ENCODE measurements at regions not wholly inside any gene's neighbourhood (a gene's known extent, or its start where the extent isn't known, plus 50 kb on each side); places are given as distances from the start of the nearest gene placed in this dataset.
"Not testable (repeated sequence)": the region's sequence is repeated elsewhere in the genome, so short reads cannot be mapped to it uniquely, and the experiment has no call there.

DNA sequence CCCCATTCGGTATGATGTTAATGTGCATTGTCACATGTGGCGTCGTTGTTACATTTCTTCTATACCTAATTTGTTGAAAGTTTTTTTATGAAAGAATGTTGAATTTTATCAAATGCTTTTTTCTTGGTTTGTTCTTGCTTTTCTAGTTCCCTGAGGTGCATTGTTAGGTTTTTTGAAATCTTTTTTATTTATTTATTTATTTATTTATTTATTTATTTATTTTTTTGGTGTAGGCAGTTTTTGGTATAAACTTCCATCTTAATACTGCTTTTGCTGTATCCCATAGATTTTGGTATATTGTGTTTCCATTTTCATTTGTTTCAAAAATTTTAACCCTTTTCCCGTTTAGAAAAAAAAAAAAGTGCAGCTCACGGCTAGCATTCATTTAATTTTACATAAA lies 121.1 kb upstream of the HMGA2 start:
- H3K4me3 ChIP-seq (ENCODE audit: low read depth, low read length), result no peak overlapping the region
- no peak for DNase-seq (ENCODE audit: low read depth)

DNA sequence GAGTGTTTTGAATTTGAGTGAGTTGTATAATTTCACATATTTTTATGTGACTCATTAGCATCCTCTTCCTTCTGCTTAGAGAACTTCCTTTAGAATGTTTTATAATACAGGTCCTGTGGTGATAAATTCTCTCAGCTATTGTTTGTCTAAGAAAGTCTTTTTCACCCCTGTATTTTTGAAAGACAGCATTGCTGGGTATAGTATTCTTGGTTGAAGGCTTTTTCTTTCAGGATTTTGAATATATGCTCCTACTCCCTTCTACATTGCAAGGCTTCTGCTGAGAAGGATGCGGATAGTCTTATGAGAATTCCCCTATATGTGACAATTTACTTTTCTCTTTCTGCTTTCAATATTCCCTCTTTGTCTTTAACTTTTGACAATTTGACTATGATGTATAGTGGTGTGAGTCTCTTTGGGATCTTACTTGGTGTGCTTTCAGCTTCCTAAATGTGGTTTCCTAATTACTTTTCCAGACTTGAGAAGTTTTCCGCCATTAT lies 118.9 kb upstream of the HMGA2 start:
- no peak for DNase-seq (ENCODE audit: low read depth)
- H3K4me3 ChIP-seq (ENCODE audit: low read depth, low read length), result no peak overlapping the region

GRCh38 chr12:65707051-65707450 lies 117.2 kb upstream of the HMGA2 start:
- no peak overlapping the region for H3K4me3 ChIP-seq (ENCODE audit: low read depth, low read length)
- no peak for DNase-seq (ENCODE audit: low read depth)

DNA sequence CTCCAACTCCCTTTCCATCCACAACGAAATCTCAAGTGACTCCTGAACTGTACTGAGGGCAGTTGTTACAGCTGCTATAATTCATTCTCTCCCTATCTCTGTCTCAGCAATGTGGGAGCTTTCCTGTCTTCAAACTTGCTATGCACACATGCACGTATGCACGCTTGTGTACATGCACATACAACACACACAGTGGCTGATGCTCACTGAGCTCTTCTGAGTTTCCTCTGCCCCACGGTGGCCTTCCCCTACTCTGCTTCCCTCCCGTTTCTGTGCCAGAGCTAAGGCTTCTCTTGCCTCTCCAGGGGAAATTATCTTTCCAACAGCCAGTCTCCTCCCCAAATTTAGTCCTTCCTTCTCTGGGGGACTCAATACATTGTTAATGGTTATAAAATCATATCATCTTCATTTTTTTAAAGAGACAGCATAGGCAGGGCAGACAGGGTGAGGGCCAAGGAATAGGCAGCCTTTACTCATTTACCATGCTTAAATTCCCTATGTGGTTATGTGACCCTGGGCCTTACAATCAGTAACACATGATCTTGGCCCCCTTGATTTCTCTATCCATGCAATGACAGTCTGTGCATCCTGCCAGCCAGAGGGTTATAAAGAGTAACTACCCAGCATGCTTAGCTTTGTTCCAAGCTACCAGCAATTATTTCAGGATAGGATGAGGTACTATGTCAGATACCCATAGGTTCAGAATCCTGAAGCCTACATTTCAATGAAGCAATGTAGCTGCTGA lies 111.9 kb upstream of the HMGA2 start:
- no peak for DNase-seq (ENCODE audit: low read depth)
- no peak overlapping the region for H3K4me3 ChIP-seq (ENCODE audit: low read depth, low read length)

DNA sequence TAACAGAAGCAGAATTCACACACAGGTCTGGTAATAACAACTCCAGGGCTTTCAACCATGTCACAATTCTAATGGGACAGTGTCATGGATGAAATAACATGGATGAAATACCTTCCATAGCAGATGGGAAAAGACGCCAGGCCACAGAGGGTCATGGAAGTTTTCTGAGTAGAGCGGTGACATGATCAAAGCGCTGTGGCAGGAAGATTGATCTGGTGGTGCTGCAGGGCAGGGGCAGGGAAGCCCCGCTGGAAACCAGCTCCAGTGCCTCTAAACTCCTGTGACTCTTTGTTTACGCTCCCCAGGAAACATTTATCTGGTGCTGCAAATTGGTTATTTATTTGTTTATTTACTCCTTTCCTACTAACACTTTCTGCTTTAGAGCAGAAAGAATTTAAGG lies 108.3 kb upstream of the HMGA2 start:
- H3K4me3 ChIP-seq (ENCODE audit: low read depth, low read length), result no peak overlapping the region
- no peak for DNase-seq (ENCODE audit: low read depth)

DNA sequence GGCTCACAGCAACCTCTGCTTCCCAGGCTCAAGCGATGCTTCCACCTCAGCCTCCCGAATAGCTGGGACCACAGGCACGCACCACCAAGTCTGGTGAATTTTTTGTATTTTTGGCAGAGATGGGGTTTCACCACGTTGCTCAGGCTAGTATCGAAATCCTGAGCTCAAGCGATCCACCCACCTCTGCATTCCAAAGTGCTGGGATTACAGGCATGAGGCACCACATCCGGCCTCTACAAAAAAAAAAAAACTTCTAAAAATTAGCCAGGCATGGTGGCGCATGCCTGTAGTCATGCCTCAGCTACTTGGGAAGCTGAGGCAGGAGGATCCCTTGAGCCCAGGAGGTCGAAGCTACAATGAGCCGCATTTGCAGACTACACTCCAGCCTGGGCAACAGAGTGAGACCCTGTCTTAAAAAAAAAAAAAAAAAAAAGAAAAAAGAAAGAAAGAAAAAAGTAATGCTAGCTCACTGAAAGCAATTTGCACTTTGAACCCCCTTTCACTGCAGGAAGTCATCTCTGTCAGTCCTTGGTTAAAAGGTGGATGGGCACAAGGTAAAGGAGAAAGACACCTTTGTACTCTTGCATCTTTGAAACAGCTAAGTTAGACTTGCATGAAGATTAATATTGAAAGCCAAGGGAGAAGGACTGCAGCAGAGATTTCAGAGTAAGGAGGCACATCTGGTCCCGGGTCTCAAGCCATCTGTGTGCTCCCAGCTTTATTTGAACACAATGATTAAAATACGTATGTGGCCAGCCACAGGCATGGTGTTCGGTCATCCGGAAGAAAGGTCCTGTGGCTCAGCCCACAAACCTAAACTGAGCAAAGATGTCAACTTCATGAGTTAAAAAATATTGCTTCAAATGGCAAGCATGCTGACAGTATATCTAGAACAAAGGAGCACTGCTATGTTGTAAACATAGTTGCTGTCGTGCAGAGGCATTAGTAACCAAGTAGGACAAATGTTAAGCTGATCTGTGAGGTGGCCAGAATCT lies 103.8 kb upstream of the HMGA2 start:
- peak; percentile 45 for DNase-seq (ENCODE audit: low read depth)
- H3K4me3 ChIP-seq (ENCODE audit: low read depth, low read length), result no peak overlapping the region

DNA sequence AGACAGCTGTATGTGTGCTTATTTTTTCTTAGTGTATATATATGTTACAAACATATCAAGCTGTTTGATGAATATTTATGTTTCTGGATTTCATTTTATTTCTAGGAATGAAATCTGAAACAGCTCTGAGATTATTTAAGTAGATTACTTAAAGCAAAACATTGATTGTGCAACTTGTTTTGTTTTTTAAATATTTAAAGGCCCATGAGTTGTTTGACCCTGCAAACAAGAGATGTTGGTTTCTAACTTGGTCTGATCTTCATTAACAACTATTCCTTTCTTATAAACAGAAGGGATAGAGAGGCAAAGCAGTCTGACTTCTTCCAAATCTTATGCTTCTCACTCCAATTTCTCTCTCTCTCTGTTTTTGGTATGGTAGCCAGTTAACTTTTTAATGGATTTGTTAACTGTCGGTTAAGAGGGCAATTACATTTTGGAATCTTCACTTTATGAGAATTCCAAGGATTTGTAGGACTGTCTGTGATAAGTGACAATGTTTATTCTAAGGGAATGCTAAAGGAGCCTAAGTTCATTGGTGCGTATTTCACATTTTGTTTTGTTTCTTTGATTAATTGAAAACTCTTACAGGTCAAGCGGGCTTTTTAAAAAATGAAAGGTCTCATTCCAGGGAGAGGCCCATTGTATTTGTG lies 102.6 kb upstream of the HMGA2 start:
- no peak overlapping the region for H3K4me3 ChIP-seq (ENCODE audit: low read depth, low read length)
- DNase-seq (ENCODE audit: low read depth), result no peak

DNA sequence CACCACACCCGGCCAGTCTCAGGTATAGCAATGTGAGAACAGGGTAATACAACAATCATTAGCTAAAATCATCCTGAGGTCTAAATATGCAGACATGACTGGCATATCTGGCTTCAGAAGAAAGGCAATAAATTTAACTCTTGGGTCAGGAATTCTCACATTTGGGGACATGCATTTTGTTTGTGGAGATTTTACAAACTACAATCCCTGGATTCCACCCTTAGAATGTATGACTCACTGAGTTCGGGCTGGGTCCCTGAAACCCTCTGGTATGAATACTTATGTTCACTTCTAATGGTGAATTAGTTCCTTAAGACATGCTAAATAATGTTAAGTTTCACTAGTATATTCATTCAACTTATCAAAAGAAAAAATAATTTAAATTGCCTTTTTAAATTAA lies 98.9 kb upstream of the HMGA2 start:
- H3K4me3 ChIP-seq (ENCODE audit: low read depth, low read length), result no peak overlapping the region

DNA sequence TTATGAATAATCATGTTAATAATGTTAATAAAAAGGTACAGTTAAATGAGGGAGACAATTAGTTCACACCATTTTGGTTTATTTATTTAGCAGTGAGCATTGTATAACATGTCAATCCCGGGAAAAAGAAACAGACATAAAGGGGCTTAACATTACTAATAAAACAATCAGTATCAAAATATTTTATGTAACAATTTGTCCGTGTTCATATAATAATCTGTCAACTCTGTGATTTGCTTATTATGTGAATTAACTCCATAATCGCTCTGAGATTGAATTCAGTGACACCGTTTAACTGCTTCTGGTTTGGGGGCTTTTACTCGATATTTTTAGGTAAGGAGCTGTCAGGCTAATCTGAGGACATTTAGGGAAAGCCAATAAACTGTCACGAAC lies 95.8 kb upstream of the HMGA2 start:
- peak overlapping the region; percentile 66 for H3K4me3 ChIP-seq (ENCODE audit: low read depth, low read length)
- no peak for DNase-seq (ENCODE audit: low read depth)

More for the DNA sequence above, 98.9 kb upstream of the HMGA2 start:
- DNase-seq (ENCODE audit: low read depth), result no peak

- peak overlapping the region; percentile 66 for H3K4me3 ChIP-seq (ENCODE audit: low read depth, low read length)
- DNase-seq (ENCODE audit: low read depth), result no peak
Measured at GRCh38 chr12:65728848-65729793, 95.2 kb upstream of the HMGA2 start.

DNA sequence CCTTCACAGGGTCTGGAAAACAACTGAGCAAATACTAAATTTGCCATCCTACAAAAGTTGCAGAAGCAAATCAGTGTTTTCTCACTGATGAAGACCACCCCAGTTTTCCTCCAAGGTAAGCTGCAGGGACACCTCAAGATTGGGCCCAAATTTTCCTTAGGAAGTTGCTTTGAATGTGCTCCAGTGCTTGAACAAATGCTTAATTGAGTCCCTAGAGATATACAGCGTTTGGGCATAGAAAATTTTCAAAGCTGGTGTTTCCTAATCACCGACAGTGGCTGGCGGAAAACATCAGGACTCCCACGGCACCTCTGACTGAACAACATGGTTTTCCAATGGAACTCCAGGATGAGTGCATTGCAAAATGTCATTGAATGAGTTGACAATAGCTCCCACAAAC lies 92.5 kb upstream of the HMGA2 start:
- no peak for DNase-seq (ENCODE audit: low read depth)
- H3K4me3 ChIP-seq (ENCODE audit: low read depth, low read length), result no peak overlapping the region

- not testable (repeated sequence) for H3K4me3 ChIP-seq (ENCODE audit: low read depth, low read length); DNase-seq (ENCODE audit: low read depth)
Measured at GRCh38 chr12:65733643-65734042, 90.6 kb upstream of the HMGA2 start.

GRCh38 chr12:65734226-65734625 lies 90.1 kb upstream of the HMGA2 start:
- H3K4me3 ChIP-seq (ENCODE audit: low read depth, low read length), result no peak overlapping the region
- DNase-seq (ENCODE audit: low read depth), result no peak

DNA sequence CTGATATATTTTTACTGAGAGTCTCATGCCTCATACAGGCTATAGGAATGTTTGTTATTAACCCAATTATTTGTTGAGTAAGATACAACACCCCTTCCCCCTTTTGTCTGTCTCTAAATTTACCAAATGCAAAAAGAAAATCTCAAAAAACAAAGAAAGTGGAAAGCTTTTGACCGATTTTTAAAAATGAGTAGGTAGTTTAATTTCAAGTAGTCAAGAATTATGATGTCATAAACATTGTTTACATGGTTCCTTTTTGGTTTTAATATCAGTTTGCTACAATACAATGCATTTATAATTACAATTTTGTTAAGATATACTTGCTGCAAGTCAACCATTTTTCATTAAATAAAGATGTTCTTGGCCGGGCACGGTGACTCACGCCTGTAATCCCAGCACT lies 84.7 kb upstream of the HMGA2 start:
- no peak for DNase-seq (ENCODE audit: low read depth)
- H3K4me3 ChIP-seq (ENCODE audit: low read depth, low read length), result no peak overlapping the region

GRCh38 chr12:65740506-65740872 lies 83.8 kb upstream of the HMGA2 start:
- DNase-seq (ENCODE audit: low read depth), result no peak
- H3K4me3 ChIP-seq (ENCODE audit: low read depth, low read length), result peak overlapping the region; percentile 77

DNA sequence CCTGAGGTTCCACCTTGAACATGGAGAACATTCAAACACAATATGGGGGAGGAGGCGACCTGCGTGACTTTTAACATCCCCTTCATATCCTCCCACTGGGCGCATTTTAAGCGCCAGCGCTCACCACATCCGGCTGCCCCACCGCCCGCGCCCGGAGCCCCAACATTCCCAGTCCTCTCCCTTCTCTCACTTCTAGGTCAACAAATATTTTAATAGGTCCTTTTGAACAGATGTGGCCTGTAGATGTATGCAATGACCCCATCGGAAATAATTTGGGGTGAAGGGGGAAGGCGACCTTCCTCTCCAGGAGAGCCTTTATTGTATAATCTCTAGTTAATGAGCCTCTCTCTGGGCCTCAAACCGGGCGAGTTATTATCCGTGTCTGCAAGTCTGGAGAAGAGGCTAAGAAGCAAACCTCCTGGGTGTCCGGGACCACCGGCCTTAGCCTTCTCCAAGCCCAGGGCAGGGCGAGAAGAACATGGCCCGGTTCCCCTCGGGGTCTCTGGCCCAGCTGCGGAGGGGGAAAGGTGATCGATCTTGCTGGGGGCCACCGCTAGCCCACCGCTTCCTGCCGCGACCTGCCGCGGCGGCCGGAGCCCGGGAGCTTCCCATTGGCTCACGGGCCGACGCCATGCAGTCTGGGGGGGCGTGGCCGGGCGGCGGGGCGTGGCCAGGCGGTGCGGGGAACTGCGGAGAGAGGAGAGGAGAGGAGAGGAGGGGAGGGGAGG lies 83.2 kb upstream of the HMGA2 start:
- H3K4me3 ChIP-seq (ENCODE audit: low read depth, low read length), result peak overlapping the region; percentile 77
- DNase-seq (ENCODE audit: low read depth), result peak; percentile 56

- H3K4me3 ChIP-seq (ENCODE audit: low read depth, low read length), result peak overlapping the region; percentile 77
- no peak for DNase-seq (ENCODE audit: low read depth)
Measured at GRCh38 chr12:65741656-65742017, 82.6 kb upstream of the HMGA2 start.

Data from skeletal muscle cell (primary cell).